ENCODE measurements at regions not wholly inside any gene's neighbourhood (a gene's known extent, or its start where the extent isn't known, plus 50 kb on each side); places are given as distances from the start of the nearest gene placed in this dataset.
A peak's percentile ranks its signal among the peaks of the same experiment; 100 is the strongest.

DNA sequence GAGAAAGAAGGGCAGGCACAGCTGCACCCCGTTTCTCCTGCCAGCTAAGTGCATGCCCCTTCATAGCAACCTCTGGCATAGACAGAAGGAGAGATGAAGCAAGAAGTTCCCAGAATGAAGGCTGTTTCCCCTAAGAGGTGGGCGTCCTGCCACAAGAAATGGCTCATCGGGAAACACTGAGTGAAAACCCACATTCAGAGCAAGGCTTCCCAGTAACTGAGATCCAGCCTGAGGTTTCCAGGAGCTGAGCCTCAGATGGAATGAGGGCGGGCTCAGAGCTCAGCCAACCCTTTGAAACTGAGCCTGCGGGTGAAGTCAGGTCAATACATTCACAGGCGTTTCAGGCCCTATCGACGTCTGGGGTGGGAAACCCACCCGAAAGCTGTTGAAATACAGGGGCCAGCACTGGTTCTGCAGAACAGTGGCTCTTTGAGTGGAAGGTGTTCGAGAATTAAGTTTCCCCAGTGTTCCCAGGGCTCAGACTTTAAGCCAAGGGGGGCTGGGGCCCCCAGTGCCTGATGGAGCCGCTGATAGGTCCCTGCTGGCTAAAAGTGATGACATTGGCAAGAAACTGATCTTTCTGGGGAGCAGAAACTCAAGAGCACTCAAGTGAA is 510.2 kb downstream of the RPS24 start:
- peak; percentile 58 for DNase-seq (ENCODE audit: low spot score)

GRCh38 chr10:78544423-78545090 is 510.9 kb downstream of the RPS24 start:
- no peak for DNase-seq (ENCODE audit: low spot score)

- DNase-seq (ENCODE audit: low spot score), result no peak
Observed at GRCh38 chr10:78545756-78546155, 512.1 kb downstream of the RPS24 start.

DNA sequence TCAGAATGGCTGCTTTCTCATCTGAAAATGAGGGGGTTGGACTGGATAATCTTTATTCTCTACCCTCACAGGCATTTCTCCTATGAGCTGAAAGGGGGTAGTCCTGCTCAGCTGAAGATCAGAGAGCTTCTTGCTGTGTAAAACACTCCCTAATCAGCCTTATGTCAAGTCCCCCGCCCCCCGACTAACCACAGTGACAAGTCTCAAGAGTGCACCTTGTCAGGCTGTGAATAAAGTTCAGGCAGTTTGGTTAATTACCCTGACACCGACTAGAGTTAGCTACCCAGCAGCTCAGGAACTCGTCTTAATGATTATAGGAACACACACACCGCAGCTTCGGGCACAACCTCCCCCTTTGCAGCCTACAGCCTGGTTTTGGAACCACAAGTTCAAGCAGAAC is 513.7 kb downstream of the RPS24 start:
- no peak for DNase-seq (ENCODE audit: low spot score)

GRCh38 chr10:78547905-78548304 is 514.2 kb downstream of the RPS24 start:
- DNase-seq (ENCODE audit: low spot score), result no peak

GRCh38 chr10:78548369-78548768 is 514.7 kb downstream of the RPS24 start:
- DNase-seq (ENCODE audit: low spot score), result no peak

DNA sequence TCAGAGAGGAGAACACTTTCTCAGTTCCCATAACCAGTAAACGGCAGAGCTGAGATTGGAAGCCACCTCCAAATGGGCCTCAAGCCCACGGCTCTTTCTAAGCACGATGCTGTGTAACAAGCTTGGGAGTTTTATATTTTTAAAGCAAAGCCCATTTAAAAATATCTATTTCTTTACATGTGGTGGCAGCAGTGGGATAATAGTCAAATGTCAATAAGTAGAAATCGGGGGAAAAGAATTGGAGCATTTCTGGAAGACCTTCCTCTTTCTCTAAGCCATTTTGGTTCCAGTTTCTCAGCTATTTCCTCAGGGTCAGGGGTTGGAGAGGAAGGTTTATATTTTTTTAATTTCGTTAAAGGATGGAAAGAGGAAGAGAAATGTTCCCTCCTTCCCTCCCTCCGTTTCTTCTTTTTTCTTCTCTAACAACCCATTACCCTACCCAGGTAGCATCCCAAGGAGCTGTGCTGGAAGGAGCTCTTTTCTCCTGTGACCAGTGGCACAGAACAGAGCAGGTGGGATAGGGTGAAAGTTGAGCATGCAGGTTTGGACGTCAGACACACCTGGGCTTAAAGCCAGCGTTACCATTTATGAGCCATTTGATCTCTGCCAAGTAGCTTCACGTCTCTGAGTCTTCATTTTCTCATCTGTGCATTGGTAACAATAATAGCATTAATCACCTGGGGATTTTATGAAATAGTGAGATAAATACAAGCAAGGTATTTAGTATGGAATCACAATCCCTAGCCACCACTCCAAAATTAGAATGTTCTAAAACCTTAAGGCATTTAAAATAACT is 515.7 kb downstream of the RPS24 start:
- no peak for DNase-seq (ENCODE audit: low spot score)

GRCh38 chr10:78550090-78550489 is 516.4 kb downstream of the RPS24 start:
- no peak for DNase-seq (ENCODE audit: low spot score)

GRCh38 chr10:78550716-78551115 is 517.1 kb downstream of the RPS24 start:
- DNase-seq (ENCODE audit: low spot score), result no peak

GRCh38 chr10:78551184-78552005 is 517.4 kb upstream of the ZMIZ1 start:
- no peak for DNase-seq (ENCODE audit: low spot score)

GRCh38 chr10:78552261-78552811 is 516.4 kb upstream of the ZMIZ1 start:
- DNase-seq (ENCODE audit: low spot score), result peak; percentile 51

GRCh38 chr10:78553792-78554191 is 515.0 kb upstream of the ZMIZ1 start:
- no peak for DNase-seq (ENCODE audit: low spot score)

- no peak for DNase-seq (ENCODE audit: low spot score)
Observed at GRCh38 chr10:78555128-78555527, 513.6 kb upstream of the ZMIZ1 start.

DNA sequence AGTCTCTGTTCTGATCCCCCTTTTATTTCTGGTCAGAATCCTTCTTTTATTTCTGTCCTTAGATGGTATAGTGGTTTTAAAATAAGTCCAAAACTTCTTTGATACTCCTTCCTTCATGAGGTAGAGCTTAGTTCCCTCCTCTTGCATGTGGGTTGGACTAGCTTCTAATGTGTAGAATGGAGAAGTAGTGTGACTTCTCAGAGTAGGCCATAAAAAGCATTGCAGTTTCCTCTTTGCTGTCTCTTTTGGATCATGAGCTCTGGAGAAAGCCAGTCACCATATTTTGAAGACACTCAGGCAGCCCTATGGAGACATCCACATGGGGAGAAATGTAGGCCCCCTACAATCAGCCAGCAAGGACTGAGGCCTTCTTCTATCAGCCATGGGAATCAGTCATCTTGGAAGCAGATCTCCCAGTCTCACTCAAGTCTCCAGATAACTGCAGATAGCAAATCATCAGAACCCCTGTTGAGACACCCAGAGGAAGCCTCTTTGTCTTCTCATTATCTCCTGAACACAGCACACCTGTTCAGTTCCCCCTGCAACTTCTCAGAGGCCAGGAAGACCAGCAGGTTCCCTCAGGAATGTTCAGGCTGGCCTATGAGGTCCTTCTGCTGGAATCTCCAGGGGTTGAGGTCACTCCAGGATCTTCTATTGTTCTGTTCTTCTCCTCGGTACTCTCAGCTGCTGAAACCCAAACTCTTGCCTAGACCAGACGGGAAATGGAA is 511.9 kb upstream of the ZMIZ1 start:
- peak; percentile 55 for DNase-seq (ENCODE audit: low spot score)

DNA sequence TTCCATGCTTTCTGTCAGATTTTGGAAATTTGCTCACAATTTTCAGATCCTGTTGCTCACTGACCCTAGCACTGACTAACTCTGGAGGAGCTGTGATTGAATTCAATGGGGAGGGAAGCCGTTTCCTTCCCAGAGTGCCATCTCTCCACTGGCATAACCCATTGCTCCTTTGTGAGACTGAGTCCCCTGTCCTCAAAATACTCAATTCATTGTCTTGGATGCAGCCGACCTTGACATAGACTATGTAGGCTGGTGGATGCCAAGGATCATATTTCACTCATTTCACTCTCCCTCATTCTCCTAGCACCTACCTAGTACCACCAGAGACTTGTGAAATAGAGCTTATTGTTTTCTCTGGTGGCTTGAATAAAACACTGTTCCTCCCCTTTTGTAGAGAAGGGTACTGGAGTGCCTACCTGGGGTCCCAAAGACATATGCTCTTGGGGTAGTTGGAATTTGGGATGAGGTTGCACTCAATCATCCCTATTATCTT is 511.3 kb upstream of the ZMIZ1 start:
- DNase-seq (ENCODE audit: low spot score), result no peak

- DNase-seq (ENCODE audit: low spot score), result no peak
Observed at GRCh38 chr10:78559661-78560340, 509.0 kb upstream of the ZMIZ1 start.

- DNase-seq (ENCODE audit: low spot score), result no peak
Observed at GRCh38 chr10:78560341-78560688, 508.5 kb upstream of the ZMIZ1 start.

DNA sequence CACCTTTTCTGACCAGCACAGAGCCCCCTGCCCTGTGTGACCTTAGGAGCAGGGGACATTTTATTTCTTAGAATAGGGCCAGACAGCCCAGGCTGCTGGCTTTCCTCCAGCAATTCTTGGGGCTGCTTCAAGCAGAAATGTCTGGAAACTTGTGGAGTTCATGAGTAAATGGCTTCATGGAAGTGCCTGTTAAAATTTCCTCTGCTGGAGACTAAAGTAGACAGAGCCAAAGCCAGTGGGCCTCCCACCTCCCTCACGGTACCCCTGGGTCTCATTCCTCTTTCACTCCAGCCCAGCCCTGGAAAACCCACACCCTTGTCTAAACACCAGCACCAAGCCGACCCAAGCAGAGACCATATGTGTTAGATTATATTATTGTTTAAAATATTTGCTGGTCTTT is 505.5 kb upstream of the ZMIZ1 start:
- no peak for DNase-seq (ENCODE audit: low spot score)

- no peak for DNase-seq (ENCODE audit: low spot score)
Observed at GRCh38 chr10:78565841-78566240, 502.9 kb upstream of the ZMIZ1 start.

GRCh38 chr10:78566284-78567111 is 502.3 kb upstream of the ZMIZ1 start:
- DNase-seq (ENCODE audit: low spot score), result no peak
